ENCODE measurements at regions not wholly inside any gene's neighbourhood (a gene's known extent, or its start where the extent isn't known, plus 50 kb on each side); places are given as distances from the start of the nearest gene placed in this dataset.
A peak's percentile ranks its signal among the peaks of the same experiment; 100 is the strongest.
"Not testable (repeated sequence)": the region's sequence is repeated elsewhere in the genome, so short reads cannot be mapped to it uniquely, and the experiment has no call there.

GRCh38 chr14:70269582-70269981, 80.8 kb upstream of the SLC8A3 start:
- no peak for DNase-seq

GRCh38 chr14:70268760-70269159, 80.0 kb upstream of the SLC8A3 start:
- DNase-seq = peak; percentile 9 to 59 (median 42)

GRCh38 chr14:70266157-70266556, 77.4 kb upstream of the SLC8A3 start:
- DNase-seq = no peak

- no peak for DNase-seq
Measured at GRCh38 chr14:70265422-70265821, 76.7 kb upstream of the SLC8A3 start.

- DNase-seq = no peak
Measured at GRCh38 chr14:70259420-70259819, 70.7 kb upstream of the SLC8A3 start.

GRCh38 chr14:70257526-70257925, 68.8 kb upstream of the SLC8A3 start:
- peak in 2 of 3 experiments; percentile 22 to 57 for DNase-seq

GRCh38 chr14:70256601-70257000, 67.8 kb upstream of the SLC8A3 start:
- DNase-seq = no peak

- DNase-seq = peak; percentile 12 to 80 (median 69)
Measured at GRCh38 chr14:70255071-70256057, 66.6 kb upstream of the SLC8A3 start.

- peak; percentile 65 to 81 (median 74) for DNase-seq
Measured at GRCh38 chr14:70254476-70254961, 65.8 kb upstream of the SLC8A3 start.

GRCh38 chr14:70253547-70253946, 64.8 kb upstream of the SLC8A3 start:
- DNase-seq = not testable (repeated sequence)

- no peak for DNase-seq
Measured at GRCh38 chr14:70245026-70245425, 56.3 kb upstream of the SLC8A3 start.

- no peak for DNase-seq
Measured at GRCh38 chr14:70239802-70240201, 51.1 kb upstream of the SLC8A3 start.

- not testable (repeated sequence) for DNase-seq
Measured at GRCh38 chr14:70238635-70239034, 49.9 kb upstream of the SLC8A3 start.

Data from NCI-H1417 (cell line).